ENCODE measurements at regions not wholly inside any gene's neighbourhood (a gene's known extent, or its start where the extent isn't known, plus 50 kb on each side); places are given as distances from the start of the nearest gene placed in this dataset.

GRCh38 chr1:88060112-88060673 lies 623.9 kb upstream of the PKN2 start:
- no peak for DNase-seq (ENCODE audit: low read depth, low spot score)

GRCh38 chr1:88060750-88061491 lies 623.2 kb upstream of the PKN2 start:
- no peak for DNase-seq (ENCODE audit: low read depth, low spot score)

DNA sequence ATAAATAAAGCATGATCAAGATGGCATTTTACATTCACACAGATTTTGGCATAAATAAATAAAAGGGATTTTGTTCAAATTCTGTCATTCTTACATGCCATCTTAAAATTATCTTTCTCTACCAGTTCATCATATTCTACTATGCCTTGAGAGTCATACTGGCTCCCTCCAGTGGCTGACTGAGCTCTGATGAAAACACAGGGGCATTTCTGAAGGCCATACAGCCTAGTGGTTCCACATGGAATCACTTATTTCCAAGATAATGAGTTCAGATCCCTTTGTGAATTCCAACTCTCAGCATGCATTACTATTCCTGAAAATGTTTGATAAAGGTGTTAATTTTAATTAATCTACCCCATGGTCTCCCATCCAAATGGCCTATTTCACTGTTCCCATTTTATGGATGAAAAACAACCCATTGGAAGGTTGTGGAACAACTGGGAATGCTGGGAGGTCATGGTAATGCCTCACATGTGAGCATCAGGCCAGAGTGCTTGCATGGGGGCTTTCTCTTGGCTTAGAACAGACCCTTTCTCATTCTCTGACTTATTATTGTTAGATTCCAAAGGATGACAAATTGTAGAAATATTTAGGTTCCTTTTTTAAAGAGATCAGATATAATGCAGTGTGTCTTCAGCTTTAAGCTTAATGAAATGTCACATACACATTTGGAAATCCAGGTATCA lies 622.4 kb upstream of the PKN2 start:
- peak; percentile 24 for DNase-seq (ENCODE audit: low read depth, low spot score)

DNA sequence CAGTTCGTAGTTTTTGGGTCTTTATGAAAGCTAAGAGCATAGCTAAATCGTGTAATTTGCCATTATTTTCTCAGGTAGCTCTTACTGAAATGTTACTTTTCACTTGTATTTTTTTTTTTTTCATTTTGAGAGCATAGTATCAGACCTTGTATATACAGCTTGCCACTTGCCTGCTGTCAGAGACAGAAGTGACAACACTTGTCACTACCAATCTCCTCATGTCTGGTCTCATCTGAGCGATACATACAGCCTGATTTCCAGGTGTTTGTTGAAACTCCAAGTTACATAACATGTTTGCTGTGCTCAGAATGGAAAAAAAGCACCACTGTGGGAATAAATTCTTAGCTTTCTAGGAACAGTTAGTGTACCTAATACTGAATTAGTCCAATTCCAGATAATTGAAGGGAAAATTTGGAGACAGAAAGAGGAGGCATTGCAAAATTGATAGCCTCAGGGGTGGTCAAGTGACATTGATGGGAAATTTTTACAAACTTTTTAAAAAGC lies 621.4 kb upstream of the PKN2 start:
- no peak for DNase-seq (ENCODE audit: low read depth, low spot score)

DNA sequence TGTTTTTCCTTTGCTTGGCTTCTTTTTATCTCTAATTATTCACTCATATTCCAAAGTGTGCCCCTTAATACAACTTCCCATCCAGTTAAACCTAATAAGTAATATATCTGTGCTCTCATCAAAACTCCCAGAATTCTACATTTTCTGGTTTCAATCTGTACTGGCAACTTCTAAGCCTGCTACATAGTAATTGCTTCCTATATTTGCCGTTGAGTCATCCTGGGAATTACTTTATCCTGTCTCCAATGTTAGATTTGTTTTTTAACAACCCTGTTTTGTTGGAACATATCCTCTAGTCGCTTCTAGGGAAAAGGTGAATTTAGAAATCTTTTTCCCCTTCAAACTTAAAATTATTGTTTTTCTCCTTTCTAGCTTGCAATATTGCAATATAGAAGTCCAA lies 620.5 kb upstream of the PKN2 start:
- DNase-seq (ENCODE audit: low read depth, low spot score), result no peak

DNA sequence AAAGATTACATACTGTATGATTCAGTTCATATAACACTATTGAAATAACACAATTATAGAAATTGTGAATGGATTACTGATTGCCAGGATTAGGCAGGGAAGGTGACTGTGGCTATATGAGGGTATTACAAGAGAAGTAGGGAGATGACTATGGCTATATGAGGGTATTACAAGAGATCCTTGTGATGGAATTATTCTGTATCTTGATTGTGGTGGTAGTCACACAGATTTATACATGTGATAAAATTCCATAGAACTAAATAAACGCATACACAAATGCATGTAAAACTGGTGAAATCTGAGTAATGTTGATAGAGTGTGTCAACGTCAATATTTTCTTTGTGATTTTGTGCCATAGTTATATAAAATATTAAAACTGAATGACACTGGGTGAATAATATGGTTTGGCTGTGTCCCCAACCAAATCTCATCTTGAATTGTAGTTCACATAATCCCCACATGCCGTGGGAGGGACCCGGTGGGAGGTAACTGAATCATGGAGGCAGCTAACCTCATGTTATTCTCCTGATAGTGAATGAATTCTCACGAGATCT lies 615.6 kb upstream of the PKN2 start:
- DNase-seq (ENCODE audit: low read depth, low spot score), result no peak

DNA sequence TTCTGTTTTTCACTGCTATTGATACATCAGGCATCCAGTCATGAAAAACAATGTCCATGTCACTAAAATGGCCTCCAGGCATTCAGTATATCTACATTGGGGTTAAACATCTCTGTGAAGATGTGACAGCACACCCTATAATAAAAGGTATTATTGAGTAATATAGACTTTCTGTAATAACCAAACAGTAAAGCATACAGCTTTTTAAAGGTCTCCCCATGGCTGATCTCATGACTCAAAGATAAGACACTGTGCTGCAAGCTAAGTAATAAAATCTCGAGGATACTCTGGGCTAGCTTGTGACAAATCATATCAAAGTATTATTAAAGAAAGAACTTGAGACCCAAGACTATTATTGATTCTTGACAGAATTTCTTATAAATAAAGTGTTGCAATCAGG lies 613.1 kb upstream of the PKN2 start:
- no peak for DNase-seq (ENCODE audit: low read depth, low spot score)

DNA sequence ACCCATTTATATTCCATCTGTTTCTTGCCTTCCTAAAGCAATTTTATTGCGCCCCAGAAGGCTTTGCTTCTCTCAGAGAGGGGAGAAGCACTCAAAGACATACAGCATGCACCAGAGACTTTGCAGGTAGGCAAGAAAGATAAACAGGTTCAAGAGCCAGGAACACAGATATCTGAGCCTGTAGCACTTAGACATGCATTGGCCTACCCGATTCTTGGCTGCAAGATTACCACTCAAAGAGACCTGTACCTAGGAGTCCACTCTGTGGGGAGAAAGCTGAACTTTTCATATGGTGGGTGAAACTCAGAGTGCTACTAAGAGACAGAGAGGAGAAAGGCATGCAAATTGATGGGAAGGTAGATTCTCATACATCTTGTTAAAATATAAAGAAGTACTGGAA lies 609.4 kb upstream of the PKN2 start:
- DNase-seq (ENCODE audit: low read depth, low spot score), result no peak

DNA sequence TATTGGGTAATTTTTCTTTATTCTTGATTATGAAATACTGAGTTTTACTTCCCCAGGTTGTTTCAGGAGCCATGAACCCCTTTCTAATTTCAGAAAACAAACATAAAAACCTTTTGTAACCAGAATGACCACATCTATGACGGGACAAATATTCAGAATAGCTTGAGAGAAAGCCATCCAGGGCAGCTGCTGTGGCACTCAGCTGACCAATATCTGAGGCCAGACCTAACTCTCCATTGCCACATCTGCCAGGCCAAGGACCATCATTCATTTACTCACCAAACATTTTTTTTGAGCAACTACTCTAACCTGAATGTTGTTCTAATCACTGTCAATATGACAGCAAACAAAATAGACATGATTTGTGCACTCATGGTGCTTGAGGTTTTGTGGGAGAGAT lies 608.3 kb upstream of the PKN2 start:
- DNase-seq (ENCODE audit: low read depth, low spot score), result no peak

DNA sequence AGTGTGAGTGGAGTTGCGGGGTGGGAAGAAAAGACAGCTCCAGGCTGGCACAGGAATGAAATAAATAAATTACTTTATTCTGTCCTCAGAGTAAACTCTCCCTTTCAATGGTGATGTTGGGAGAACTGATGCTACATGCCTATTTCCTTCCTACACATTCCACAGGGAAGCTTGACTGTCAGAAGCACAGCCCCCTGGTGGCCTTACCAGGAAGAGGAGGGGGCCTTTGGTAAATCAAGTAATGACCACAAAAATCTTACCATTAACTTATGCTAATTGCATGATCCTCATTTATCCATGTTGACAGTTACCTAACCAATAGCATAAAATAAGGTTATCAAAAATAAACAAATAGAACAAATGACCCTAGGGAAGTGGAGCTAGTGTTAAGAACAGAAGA lies 605.0 kb upstream of the PKN2 start:
- peak; percentile 41 for DNase-seq (ENCODE audit: low read depth, low spot score)

DNA sequence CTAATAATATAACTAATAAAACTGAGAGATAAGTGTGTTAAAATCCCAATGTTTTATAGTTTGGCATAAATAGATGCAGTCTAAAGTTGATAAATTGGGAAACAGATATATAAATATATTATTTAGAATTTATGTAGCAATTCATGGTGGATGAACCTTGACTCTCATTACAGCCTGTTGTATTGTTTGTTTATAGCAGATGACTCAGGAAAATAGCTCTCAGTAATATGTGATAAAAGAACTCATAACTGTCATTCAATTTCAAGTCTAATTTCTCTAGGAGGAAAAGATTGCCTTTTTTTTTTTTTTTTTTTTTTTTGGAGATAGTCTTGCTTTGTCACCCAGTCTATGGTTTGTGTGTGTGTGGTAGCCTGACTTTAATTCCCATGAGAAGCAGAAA lies 603.2 kb upstream of the PKN2 start:
- DNase-seq (ENCODE audit: low read depth, low spot score), result no peak

DNA sequence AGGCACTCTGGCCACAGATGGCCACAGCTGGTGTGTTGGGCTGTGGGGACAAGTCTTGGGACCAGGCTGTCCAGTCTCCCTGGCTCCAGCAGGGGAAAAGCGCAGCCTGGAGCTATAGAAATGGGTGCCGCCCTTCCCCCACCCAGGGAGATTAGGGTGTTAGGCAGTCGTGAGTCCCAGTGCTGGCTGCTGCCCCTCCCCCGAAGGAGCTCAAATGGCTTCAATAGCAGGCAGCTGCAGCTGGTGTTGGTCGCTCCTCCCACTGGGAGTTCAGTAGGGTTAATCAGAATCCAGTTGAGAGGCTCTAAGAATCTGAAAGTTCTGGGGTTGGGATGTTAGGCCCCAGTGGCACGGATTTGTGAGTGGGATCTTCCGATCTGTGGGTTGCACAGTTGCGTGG lies 595.6 kb upstream of the PKN2 start:
- peak; percentile 2 for DNase-seq (ENCODE audit: low read depth, low spot score)

DNA sequence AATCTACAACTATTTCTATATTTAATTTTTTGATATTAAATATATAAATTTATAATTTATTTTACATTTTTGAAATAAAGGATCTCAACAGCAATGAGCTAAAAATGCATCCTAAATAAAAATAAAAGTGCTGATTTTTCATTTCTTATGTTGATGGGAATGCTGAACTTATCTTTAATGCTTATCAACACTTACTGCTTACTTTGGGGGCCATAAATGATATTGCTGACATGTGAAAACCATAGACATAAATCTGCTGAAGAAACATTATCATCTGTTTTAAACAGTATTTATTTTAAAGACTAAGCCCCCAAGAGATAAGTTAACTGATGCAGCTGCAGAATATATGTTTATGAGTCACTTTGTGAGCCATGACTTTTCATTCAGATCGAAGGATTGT lies 594.1 kb upstream of the PKN2 start:
- DNase-seq (ENCODE audit: low read depth, low spot score), result no peak

DNA sequence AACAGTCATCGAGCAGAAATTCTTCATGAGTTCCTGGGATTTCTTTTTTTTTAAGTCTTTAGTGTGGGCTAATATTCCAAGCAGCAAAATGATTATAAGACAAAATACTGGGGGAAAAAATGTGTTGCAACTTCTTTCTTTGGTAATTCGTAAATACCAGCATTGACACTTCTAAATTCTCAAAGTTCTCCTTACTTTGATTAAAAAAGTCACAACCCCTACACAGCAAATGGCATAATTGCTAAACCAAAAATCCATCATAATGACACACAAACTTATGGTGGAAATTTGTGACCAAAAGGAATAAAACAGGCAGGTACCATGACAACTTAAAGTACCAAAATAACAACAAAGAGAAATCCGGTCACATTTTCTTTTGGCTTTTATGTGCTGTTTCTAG lies 585.2 kb upstream of the PKN2 start:
- DNase-seq (ENCODE audit: low read depth, low spot score), result no peak

DNA sequence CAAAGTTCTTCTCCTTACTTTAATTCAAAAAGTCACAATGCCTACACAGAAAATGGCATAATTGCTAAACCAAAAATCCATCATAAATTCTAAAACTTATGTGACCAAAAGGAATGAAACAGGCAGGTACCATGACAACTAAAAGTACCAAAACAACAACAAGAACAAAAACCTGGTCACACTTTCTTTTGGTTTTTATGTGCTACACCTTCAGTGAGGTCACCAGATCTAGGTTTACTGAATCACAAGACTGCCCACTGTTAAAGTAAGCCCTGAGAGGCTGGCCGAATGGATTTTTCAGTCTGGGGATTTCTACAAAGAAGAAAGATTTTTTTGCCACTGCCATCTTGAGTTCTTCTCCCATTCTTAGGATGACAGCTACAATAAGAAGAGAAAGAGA lies 583.0 kb upstream of the PKN2 start:
- no peak for DNase-seq (ENCODE audit: low read depth, low spot score)

DNA sequence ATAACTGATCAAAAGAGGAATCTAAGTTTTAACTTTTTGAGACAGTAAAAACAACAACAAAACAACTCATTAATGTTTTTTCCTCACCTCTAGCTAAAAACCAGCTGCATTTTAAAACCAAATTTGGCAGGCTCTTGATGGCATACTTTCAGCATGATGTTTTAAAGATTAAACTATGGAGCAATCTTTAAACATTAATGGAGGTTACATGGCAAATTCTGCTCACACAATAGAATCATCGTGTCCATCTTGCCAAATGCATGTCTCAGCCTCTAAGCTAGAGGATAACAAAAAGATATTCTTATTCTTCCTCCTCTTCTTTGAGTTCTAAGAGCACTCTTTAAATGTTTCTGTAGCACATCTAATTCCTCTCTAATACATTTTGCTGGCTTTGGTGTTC lies 579.8 kb upstream of the PKN2 start:
- no peak for DNase-seq (ENCODE audit: low read depth, low spot score)

- DNase-seq (ENCODE audit: low read depth, low spot score), result no peak
Observed at GRCh38 chr1:88104886-88105285, 579.2 kb upstream of the PKN2 start.

DNA sequence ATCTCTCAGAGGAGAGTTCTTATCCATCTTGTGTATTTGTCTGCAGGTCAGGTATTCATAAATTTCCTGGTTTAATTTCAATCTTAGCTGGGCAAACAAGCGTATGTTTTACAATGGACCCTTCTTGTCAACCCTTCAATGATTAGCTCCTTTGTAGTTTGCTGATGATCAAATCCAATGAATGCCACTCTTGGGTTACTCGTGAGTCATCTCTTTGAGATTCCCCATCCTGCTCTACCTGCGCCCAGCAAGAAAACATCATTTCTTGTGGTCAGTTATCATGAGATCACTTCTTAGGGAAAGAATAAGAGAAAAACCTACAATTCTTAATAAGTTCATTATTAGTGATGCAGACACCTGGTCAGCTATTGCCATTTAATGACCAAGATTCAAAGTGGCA lies 572.3 kb upstream of the PKN2 start:
- no peak for DNase-seq (ENCODE audit: low read depth, low spot score)

- no peak for DNase-seq (ENCODE audit: low read depth, low spot score)
Observed at GRCh38 chr1:88117597-88117996, 566.5 kb upstream of the PKN2 start.

DNA sequence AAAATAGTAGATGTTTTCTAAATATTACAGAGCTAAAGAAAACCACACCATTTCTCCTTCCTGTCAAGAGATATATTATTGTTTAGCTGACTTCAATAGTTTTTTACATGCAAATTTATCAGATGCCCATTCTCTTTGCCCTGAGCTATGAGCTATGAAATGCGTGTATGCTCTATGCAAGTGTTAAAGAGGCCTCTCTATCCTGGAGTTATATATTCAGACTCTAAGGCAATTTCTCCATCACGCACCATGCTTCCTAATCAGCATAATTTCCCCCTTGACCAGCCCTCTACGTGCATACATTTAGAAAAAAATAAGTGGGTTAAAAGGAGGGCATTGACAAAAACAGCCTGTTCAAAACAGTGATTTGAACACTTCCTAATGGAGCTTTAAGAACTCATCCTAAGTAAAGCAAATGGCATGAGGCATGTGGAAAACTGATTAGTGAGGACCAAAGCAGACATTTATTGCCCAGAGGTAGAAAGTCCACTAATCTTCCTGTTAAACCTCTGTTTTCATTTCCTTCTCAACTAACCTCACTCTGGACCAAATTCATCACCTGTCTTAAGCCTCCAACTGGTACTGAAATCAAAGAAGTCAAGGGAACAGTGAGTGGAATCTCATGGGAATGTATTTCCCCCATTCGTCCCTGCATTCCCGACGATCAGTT lies 565.8 kb upstream of the PKN2 start:
- no peak for DNase-seq (ENCODE audit: low read depth, low spot score)

DNA sequence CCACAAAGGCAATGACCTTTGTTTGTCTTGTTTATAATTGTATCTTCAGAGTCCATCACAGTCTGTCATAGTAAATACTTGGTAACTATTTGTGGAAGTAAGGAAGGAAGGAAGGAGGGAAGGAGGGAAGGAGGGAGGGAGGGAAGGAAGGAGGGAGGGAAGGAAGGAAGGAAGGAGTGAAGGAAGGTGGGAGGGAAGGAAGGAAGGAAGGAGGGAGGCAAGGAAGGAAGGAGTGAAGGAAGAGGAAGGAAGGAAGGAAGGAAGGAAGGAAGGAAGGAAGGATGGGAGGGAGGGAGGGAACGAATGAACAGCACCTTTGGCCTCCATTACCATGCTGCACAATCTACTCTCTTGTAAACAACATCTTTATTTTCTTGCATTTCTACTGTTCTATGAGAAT lies 559.5 kb upstream of the PKN2 start:
- no peak for DNase-seq (ENCODE audit: low read depth, low spot score)

DNA sequence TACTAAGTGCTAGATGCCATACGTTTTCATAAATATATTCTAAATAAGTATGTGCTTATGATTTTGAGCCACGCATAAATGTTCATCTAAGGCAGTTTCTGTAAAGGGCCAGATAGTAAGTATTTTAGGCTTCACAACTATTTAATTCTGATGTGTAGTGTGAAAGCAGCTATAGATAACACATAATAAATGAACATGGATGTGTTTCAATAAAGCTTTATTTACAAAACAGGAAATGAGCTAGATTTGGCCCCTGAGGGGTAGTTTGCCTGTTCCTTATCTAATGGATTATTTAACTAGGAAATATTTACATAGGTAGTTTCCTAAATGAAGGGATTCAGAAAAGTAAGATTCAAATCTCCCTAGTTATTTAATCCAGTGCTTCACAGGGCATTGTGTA lies 557.6 kb upstream of the PKN2 start:
- no peak for DNase-seq (ENCODE audit: low read depth, low spot score)
